ENCODE measurements at regions not wholly inside any gene's neighbourhood (a gene's known extent, or its start where the extent isn't known, plus 50 kb on each side); places are given as distances from the start of the nearest gene placed in this dataset.

GRCh38 chr6:134413241-134413643 is 95.3 kb upstream of the SGK1 start:
- no peak for TF ChIP-seq CTCF (IDR thresholded peaks at IDR 0.05)
- no peak for TF ChIP-seq CBX8 (IDR thresholded peaks at IDR 0.05)
- no peak for TF ChIP-seq POLR2A (IDR thresholded peaks at IDR 0.05; ENCODE audit: low read length)
- no peak for TF ChIP-seq HES2 (IDR thresholded peaks at IDR 0.05)
- TF ChIP-seq EP300 (IDR thresholded peaks at IDR 0.05), result no peak
- TF ChIP-seq RAD21 (conservative IDR thresholded peaks at IDR 0.05 in 1 of 2, IDR thresholded peaks at IDR 0.05 in 1 of 2), result no peak
- TF ChIP-seq REST (IDR thresholded peaks at IDR 0.05), result no peak
- no peak for TF ChIP-seq HDAC2 (IDR thresholded peaks at IDR 0.05)
- no peak for TF ChIP-seq BCL3 (IDR thresholded peaks at IDR 0.05)
- TF ChIP-seq ZSCAN20 (CRISPR knock-in tag; IDR thresholded peaks at IDR 0.05), result no peak
- no peak for TF ChIP-seq POLR2AphosphoS2 (conservative IDR thresholded peaks at IDR 0.05; ENCODE audit: low read length)
